ENCODE measurements at regions not wholly inside any gene's neighbourhood (a gene's known extent, or its start where the extent isn't known, plus 50 kb on each side); places are given as distances from the start of the nearest gene placed in this dataset.

DNA sequence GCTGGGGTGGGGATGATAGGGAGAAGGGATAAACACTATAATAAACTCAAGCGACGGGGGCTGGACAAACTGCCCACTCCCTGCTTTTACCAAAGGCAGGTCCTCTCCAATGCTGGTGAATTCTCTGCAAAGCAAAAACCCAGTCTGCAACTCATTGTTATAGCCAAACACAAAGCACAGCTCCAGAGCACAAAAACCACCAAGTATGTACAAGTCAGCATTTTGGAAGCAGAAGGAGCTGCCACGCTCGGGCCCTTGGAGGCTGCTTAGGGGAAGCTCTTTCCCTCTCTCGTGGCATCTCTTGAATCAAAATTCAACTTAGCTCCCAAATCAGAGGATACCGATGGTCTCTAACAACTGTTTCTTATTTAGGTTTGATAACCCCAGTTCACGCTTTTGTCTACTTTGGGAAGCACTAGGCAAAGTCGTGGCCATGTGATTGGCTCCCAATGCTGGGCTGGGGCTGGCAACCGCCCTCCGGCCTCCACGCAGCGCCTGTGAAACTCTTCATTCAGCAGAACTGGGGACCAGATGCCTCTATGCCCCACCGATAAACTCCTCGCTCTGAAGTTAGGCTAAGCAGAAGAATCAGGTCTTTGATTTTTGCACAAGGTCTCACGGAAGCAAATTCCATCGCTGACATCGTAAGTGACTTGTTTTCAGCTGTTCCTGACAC lies 158.5 kb upstream of the FOXN3 start:
- POLR2A ChIA-PET, result no interaction called here
- H3K4me1 Mint-ChIP-seq, result no peaks in the 10 kb centered on the region
- no peak overlapping the region for H3K4me3 Mint-ChIP-seq
- H3K9me3 Mint-ChIP-seq, result no peaks in the 10 kb centered on the region
- H3K36me3 Mint-ChIP-seq (ENCODE audit: low read depth), result peaks cover 19% of the 10 kb centered on the region
- H3K27ac Mint-ChIP-seq, result no peak overlapping the region
- H3K27me3 Mint-ChIP-seq, result no peaks in the 10 kb centered on the region
- CTCF ChIA-PET, result no interaction called here
- no peak for DNase-seq

DNA sequence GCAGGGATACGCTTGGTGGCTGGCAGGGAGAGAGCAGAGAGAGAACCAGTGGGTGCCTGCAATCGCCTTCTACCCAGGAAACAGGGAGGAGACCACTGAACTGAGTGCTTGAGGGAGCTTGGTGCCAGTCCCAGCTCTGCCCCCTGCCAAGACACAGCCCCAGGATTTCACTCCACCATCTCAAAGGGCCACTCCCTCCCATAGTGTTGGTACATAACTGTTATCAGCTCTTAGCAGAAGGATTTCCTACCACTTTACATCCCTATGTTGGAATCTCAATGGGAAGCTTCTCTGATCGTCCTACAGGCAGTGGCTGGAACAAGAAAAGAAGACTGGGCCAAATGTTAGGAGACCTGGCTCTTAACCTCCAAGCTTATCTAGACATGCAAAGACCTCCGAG lies 157.4 kb upstream of the FOXN3 start:
- no peak for DNase-seq
- Mint-ChIP-seq H3K9me3 (no peaks in the 10 kb centered on the region), H3K27ac (no peak overlapping the region), H3K4me3 (no peak overlapping the region), H3K27me3 (no peaks in the 10 kb centered on the region), H3K4me1 (no peaks in the 10 kb centered on the region), H3K36me3 (ENCODE audit: low read depth) (peaks cover 19% of the 10 kb centered on the region)
- POLR2A ChIA-PET, result no interaction called here
- CTCF ChIA-PET, result no interaction called here

DNA sequence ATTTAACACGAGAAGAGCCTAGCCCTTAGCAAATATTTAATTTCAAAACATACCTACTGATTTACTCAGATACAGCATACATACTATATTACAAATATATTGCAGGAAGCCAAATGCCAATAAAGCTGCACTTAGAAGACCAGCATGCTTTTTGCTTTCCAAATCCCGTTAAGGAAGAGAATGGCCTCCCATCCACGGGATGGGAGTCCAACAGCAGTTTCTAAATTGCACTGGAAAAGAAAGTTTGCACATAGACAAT lies 156.3 kb upstream of the FOXN3 start:
- Mint-ChIP-seq H3K36me3 (ENCODE audit: low read depth) (peaks cover 14% of the 10 kb centered on the region), H3K27ac (no peak overlapping the region), H3K4me3 (no peak overlapping the region), H3K4me1 (no peaks in the 10 kb centered on the region), H3K27me3 (no peaks in the 10 kb centered on the region), H3K9me3 (no peaks in the 10 kb centered on the region)
- no peak for DNase-seq
- ChIA-PET CTCF (no interaction called here), POLR2A (no interaction called here)

DNA sequence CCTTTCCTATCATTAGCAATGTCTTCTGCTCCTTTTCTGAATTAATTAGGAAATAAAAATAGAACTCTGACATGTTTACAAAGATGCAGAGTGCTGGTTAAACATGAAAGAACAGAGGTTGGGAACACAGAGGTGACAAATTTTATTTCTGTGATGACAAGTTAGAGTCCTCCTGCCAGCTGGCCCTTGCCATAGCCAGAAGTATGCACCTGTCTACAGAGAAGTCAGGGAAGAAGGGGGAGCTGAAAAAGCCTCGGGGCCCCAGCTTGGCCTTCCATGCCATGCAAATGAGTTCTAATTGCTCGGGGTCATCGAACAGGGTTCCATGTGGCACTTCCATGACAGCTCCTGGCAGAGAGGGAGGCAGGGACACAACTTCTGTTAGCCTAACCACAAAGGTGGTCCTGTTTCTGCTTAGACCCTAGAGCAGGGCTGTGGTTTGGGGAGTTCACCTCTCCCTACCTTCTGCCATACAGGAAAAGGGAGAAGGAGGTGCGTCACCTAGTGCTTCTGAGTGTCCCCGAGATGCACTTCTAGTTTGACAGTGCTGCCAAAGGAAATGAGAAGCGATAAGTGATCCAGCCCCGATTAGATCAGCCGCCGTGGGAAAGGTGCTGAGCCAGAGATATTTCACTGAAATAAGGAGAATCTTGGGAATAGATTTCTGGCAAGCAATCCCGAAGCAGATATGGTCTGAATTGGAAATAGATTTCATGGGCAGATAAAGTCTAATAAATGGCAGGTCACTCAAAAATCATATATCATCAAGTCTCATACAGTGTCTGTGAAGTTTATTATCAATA lies 155.8 kb upstream of the FOXN3 start:
- H3K27me3 Mint-ChIP-seq, result no peaks in the 10 kb centered on the region
- H3K9me3 Mint-ChIP-seq, result no peaks in the 10 kb centered on the region
- POLR2A ChIA-PET, result no interaction called here
- H3K4me1 Mint-ChIP-seq, result no peaks in the 10 kb centered on the region
- CTCF ChIA-PET, result no interaction called here
- H3K36me3 Mint-ChIP-seq (ENCODE audit: low read depth), result peaks cover 11% of the 10 kb centered on the region
- H3K27ac Mint-ChIP-seq, result no peak overlapping the region
- no peak for DNase-seq
- no peak overlapping the region for H3K4me3 Mint-ChIP-seq

DNA sequence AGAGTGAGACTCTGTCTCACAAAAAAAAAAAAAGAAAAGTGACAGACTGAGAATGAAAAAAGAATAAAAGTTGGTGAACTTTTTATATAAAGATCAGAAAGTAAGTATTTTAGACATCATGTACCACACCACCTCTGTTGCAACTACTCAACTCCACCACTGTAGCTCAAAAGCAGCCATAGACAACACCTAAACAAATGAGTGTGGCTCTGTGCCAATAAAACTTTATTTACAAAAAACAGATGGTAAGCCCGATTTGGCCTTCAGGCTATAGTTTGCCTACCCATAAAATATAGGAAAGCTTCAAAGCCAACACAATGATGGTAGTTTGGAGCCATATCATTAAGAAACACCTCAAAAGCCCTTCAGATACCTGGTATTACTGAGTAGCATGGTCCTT lies 154.5 kb upstream of the FOXN3 start:
- no peaks in the 10 kb centered on the region for H3K27me3 Mint-ChIP-seq
- H3K27ac Mint-ChIP-seq, result no peak overlapping the region
- peaks cover 11% of the 10 kb centered on the region for H3K36me3 Mint-ChIP-seq (ENCODE audit: low read depth)
- no peaks in the 10 kb centered on the region for H3K4me1 Mint-ChIP-seq
- DNase-seq, result no peak
- no peaks in the 10 kb centered on the region for H3K9me3 Mint-ChIP-seq
- ChIA-PET POLR2A (no interaction called here), CTCF (no interaction called here)
- H3K4me3 Mint-ChIP-seq, result no peak overlapping the region

DNA sequence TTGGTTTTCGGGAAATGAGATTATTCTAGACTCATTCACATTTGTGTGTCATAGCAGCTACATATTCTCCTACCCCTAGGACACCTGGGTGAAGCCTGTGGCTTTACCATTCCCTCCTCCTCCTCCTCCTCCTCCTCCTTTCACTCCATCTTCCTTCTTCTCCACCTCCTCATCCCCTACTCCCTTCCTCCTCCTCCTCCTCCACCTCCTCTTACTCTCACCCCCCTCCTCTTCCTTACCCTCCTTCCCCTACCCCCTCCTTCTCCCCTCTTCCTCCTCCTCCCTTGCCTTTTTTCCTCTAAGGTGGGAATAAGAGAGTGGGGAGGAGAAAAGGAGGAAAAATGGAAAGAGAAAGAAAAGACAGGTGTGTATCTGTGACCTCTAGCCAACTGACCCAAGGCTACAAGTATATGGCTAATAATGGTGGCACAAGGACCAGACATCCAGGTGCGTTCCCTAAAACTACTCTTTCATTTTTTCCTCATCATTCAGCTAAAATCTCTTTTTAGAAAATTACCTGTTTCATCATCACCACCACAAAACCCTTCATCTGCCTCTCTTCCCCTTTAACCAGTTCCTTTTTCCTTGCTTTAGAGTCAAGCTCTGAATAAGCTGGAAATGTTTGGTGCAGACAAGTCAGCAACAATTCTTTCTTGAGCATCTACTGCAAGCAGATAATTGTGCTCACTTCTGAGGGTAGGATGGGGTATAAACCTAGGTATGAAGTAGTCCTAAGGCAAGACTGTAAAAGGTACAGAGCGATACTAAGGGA lies 149.8 kb upstream of the FOXN3 start:
- DNase-seq, result no peak
- POLR2A ChIA-PET, result no interaction called here
- H3K27me3 Mint-ChIP-seq, result no peaks in the 10 kb centered on the region
- H3K36me3 Mint-ChIP-seq (ENCODE audit: low read depth), result peaks cover 21% of the 10 kb centered on the region
- peaks cover 7% of the 10 kb centered on the region for H3K4me1 Mint-ChIP-seq
- CTCF ChIA-PET, result no interaction called here
- no peaks in the 10 kb centered on the region for H3K9me3 Mint-ChIP-seq
- H3K27ac Mint-ChIP-seq, result no peak overlapping the region
- no peak overlapping the region for H3K4me3 Mint-ChIP-seq

DNA sequence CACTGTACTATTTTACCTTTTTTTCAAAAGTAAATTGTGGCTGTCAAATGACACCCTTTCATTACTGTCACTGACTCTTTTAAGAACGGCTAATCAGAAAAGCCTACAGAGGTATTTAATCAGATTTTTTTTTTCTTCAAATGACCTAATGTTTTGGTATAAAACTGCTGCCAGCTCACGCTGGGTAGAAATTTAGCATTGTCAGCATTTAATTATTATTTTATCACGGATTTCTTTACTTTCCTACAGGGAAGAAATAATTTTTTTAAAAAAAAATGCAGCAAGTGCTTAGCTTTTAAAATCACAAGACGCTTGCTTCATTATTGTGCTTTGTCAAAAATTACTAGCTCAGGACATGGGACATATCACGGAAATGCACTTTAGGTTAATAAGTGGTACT lies 149.1 kb upstream of the FOXN3 start:
- H3K27ac Mint-ChIP-seq, result no peak overlapping the region
- H3K4me1 Mint-ChIP-seq, result peaks cover 7% of the 10 kb centered on the region
- no peak for DNase-seq
- H3K9me3 Mint-ChIP-seq, result no peaks in the 10 kb centered on the region
- H3K36me3 Mint-ChIP-seq (ENCODE audit: low read depth), result peaks cover 22% of the 10 kb centered on the region
- ChIA-PET POLR2A (no interaction called here), CTCF (no interaction called here)
- H3K4me3 Mint-ChIP-seq, result no peak overlapping the region
- no peaks in the 10 kb centered on the region for H3K27me3 Mint-ChIP-seq

DNA sequence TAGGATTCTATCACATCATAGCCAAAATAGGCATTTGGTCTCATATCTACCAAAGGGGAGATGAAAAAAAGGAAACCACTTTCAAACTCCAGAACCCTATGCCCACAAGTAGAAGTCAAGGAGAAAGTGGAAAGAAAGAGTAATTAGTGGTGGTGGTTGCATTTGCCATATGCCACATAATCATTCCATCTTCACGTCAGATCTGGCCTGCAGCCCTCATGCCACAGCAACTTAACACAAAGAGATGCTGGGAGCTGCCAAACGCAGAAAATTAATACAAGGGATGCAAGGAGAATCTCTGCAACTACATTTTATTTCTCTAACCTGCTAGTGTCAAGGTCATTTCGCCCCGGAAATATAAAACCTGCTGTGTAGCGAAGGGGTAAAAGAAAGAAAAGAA lies 148.6 kb upstream of the FOXN3 start:
- Mint-ChIP-seq H3K27me3 (no peaks in the 10 kb centered on the region), H3K4me3 (no peak overlapping the region), H3K9me3 (no peaks in the 10 kb centered on the region), H3K27ac (no peak overlapping the region), H3K4me1 (peaks cover 7% of the 10 kb centered on the region), H3K36me3 (ENCODE audit: low read depth) (peaks cover 21% of the 10 kb centered on the region)
- DNase-seq, result no peak
- CTCF ChIA-PET, result no interaction called here
- POLR2A ChIA-PET, result no interaction called here

DNA sequence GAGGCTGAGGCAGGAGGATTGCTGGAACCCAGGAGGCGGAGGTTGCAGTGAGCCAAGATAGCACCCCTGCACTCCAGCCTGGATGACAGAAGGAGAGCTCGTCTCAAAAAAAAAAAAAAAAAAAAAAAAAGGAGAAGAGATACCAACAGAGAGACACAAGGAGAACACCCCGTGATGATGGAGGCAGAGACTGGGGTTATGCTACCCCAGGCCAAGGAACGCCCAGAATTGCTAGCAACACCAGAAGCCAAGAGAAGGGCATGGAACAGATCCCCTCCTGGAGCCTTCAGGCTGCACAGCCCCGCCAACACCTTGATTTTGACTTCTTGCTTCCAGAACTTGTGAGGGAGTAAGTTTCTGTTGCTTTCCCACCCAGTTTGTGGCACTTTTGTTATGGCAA lies 148.0 kb upstream of the FOXN3 start:
- Mint-ChIP-seq H3K27me3 (no peaks in the 10 kb centered on the region), H3K4me1 (peaks cover 7% of the 10 kb centered on the region), H3K27ac (no peak overlapping the region), H3K36me3 (ENCODE audit: low read depth) (peaks cover 26% of the 10 kb centered on the region), H3K4me3 (no peak overlapping the region), H3K9me3 (no peaks in the 10 kb centered on the region)
- DNase-seq, result no peak
- POLR2A ChIA-PET, result no interaction called here
- CTCF ChIA-PET, result interaction anchor here (0.6 kb wide), 1 partner anchor 338 kb away, joined by 3 read pairs; no protein-coding TSS in a partner anchor

DNA sequence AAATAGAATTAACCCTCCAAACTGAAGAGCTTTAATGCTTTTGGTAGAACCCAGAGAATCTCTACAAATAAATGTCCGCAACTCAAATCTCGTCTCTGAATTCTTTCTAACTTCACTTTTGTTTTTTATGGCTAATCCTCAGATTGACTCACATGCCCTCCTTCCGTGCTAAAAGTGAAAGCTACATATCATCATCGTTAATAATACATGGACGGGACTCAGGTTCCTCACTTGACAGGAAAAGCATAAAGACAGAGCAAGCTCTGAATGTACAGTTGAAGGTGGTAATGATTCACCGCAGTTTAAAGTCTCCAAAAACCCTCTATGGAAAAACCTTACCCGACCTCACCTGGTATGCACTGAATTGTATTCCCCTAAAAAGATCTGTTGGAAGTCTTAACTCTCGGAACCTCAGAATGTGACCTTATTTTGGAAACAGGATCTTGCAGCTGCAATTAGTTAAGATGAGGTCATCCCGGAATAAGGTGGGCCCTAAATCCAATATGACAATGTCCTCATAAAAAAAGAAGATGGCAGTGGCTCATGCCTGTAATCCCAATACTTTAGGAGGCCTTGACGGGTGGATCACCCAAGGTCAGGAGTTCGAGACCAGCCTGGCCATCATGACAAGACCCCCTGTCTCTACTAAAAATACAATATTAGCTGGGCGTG lies 147.4 kb upstream of the FOXN3 start:
- Mint-ChIP-seq H3K36me3 (ENCODE audit: low read depth) (peaks cover 28% of the 10 kb centered on the region), H3K4me1 (peaks cover 7% of the 10 kb centered on the region), H3K9me3 (no peaks in the 10 kb centered on the region), H3K4me3 (no peak overlapping the region), H3K27me3 (no peaks in the 10 kb centered on the region), H3K27ac (no peak overlapping the region)
- CTCF ChIA-PET, result interaction anchor here (0.6 kb wide), 1 partner anchor 338 kb away, joined by 3 read pairs; no protein-coding TSS in a partner anchor
- no peak for DNase-seq
- POLR2A ChIA-PET, result no interaction called here

DNA sequence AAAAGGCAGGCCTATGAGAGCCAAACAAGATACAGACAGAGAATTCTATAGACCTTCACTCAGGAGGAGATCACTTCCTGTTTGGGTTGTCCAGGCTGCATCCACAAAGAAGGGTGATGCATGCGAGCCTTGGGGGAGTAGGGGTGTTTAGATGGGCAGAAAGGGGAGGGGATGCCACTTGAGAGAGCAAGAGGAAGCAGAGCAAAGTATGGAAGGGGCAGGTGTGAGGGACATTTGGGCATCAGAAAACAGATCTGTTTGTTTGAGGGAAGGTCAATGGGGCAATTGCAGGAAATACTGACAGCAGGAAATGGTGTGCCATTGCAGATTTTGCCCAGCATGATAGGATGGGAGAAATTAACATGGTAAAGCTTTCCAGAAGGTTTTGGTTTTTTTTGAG lies 146.4 kb upstream of the FOXN3 start:
- no peaks in the 10 kb centered on the region for H3K27me3 Mint-ChIP-seq
- no peak for DNase-seq
- H3K27ac Mint-ChIP-seq, result no peak overlapping the region
- peaks cover 7% of the 10 kb centered on the region for H3K4me1 Mint-ChIP-seq
- no peaks in the 10 kb centered on the region for H3K9me3 Mint-ChIP-seq
- CTCF ChIA-PET, result no interaction called here
- POLR2A ChIA-PET, result no interaction called here
- no peak overlapping the region for H3K4me3 Mint-ChIP-seq
- H3K36me3 Mint-ChIP-seq (ENCODE audit: low read depth), result peaks cover 33% of the 10 kb centered on the region

DNA sequence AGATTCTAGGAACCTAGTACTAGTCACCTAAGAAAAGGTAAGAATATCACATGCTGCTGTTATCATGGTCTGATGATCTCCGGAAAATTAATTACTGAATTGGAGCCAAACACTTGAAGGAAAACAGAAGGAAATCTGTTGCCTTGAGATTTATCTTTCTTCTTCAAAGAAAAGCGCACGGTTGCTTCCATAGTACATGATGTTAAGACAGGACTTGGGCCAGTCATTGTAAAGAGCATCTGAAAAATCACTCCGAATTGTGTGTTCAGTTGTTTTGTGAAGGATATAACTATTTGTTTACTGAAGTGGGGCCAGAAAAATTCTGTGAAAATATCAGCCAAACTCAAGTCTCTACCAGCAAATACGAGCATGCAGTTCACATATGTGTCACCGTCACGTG lies 134.9 kb upstream of the FOXN3 start:
- no peak for DNase-seq
- CTCF ChIA-PET, result no interaction called here
- Mint-ChIP-seq H3K27ac (no peak overlapping the region), H3K36me3 (ENCODE audit: low read depth) (peaks cover 23% of the 10 kb centered on the region), H3K4me3 (no peak overlapping the region), H3K27me3 (no peaks in the 10 kb centered on the region), H3K4me1 (peaks cover 2% of the 10 kb centered on the region), H3K9me3 (no peaks in the 10 kb centered on the region)
- POLR2A ChIA-PET, result no interaction called here

DNA sequence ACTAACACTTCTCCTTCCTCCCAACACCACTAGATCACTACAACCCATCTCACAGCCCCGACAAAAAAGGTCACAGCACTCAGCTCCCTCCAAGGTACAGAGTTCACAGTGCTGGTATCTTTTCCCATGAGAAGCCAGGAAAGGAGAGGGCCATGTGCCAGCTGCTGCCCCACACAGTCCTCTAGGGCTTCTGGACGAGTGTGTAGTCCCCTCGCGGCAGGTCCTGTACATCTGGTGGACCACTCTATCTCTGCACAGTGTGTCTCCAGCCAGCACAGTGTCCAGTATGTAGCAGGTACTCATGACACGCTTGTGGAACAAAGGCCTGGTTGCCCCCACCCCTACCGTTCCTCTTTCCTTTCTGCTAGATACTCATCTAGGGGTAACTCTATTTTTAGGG lies 134.4 kb upstream of the FOXN3 start:
- ChIA-PET CTCF (no interaction called here), POLR2A (no interaction called here)
- no peak overlapping the region for H3K27ac Mint-ChIP-seq
- peaks cover 2% of the 10 kb centered on the region for H3K4me1 Mint-ChIP-seq
- H3K4me3 Mint-ChIP-seq, result no peak overlapping the region
- H3K9me3 Mint-ChIP-seq, result no peaks in the 10 kb centered on the region
- DNase-seq, result no peak
- H3K36me3 Mint-ChIP-seq (ENCODE audit: low read depth), result peaks cover 19% of the 10 kb centered on the region
- H3K27me3 Mint-ChIP-seq, result no peaks in the 10 kb centered on the region
